SK-N-SH treated with all-trans-retinoic acid at 6 μM for 48 hours (cell line): ENCODE measurements at regions not wholly inside any gene's neighbourhood (a gene's known extent, or its start where the extent isn't known, plus 50 kb on each side); places are given as distances from the start of the nearest gene placed in this dataset.
"Not testable (repeated sequence)": the region's sequence is repeated elsewhere in the genome, so short reads cannot be mapped to it uniquely, and the experiment has no call there.

Experiments
- ARNTL ChIP-seq: fragments of 450-650 bp; formaldehyde crosslinking; IDR thresholded peaks from 2 replicates; pipeline ENCODE4 v1.5.0; 2020; ENCODE audit warnings: low read depth, mild to moderate bottlenecking, moderate library complexity, borderline replicate concordance
- CSDC2 ChIP-seq: fragments of 250-450 bp; sonication (Bioruptor Pico); IDR thresholded peaks from 2 replicates; pipeline ENCODE4 v1.5.0; 2020; ENCODE audit warnings: mild to moderate bottlenecking, moderate library complexity
- ISL1 ChIP-seq: fragments of 250-450 bp; sonication (Bioruptor Pico); IDR thresholded peaks from 2 replicates; pipeline ENCODE4 v2.1.2; 2022; ENCODE audit warnings: mild to moderate bottlenecking, moderate library complexity
- SNAI2 ChIP-seq: fragments of 250-450 bp; sonication (Bioruptor Pico); IDR thresholded peaks from 2 replicates; pipeline ENCODE4 v1.5.0; 2020; ENCODE audit warnings: mild to moderate bottlenecking, moderate library complexity
- TCF4 ChIP-seq: fragments of 250-450 bp; sonication (Bioruptor Pico); IDR thresholded peaks from 2 replicates; pipeline ENCODE4 v1.8.0; 2021; ENCODE audit warnings: mild to moderate bottlenecking, moderate library complexity, borderline replicate concordance
- ZFP3 ChIP-seq: fragments of 250-450 bp; sonication (Bioruptor Pico); IDR thresholded peaks from 2 replicates; pipeline ENCODE4 v1.5.0; 2020; ENCODE audit warnings: mild to moderate bottlenecking, moderate library complexity
- ZFP30 ChIP-seq: fragments of 450-650 bp; formaldehyde crosslinking; IDR thresholded peaks from 2 replicates; pipeline ENCODE4 v1.5.0; 2022; ENCODE audit warnings: mild to moderate bottlenecking, moderate library complexity
- ZNF70 ChIP-seq: fragments of 450-650 bp; formaldehyde crosslinking; IDR thresholded peaks from 2 replicates; pipeline ENCODE4 v1.5.0; 2020; ENCODE audit warnings: mild to moderate bottlenecking, moderate library complexity
- ZNF8 ChIP-seq: fragments of 450-650 bp; formaldehyde crosslinking; IDR thresholded peaks from 2 replicates; pipeline ENCODE4 v1.5.0; 2020; ENCODE audit warnings: mild to moderate bottlenecking, moderate library complexity
- TF ChIP-seq, protein P1 (sequence below): fragments of 250-450 bp; sonication (Bioruptor Pico); IDR thresholded peaks from 2 replicates; pipeline ENCODE4 v1.8.0; 2020; ENCODE audit warnings: mild to moderate bottlenecking, moderate library complexity, borderline replicate concordance
- TF ChIP-seq, protein P2 (sequence below): fragments of 250-450 bp; sonication (Bioruptor Pico); IDR thresholded peaks from 2 replicates; pipeline ENCODE4 v1.5.1; 2020; ENCODE audit warnings: low read depth, mild to moderate bottlenecking, moderate library complexity
- TF ChIP-seq, protein P3 (sequence below): fragments of 250-450 bp; sonication (Bioruptor Pico); IDR thresholded peaks from 2 replicates; pipeline ENCODE4 v1.8.0; 2021; ENCODE audit warnings: low read depth, mild to moderate bottlenecking, moderate library complexity, borderline replicate concordance
- TF ChIP-seq, protein P4 (sequence below): fragments of 250-450 bp; sonication (Bioruptor Pico); IDR thresholded peaks from 2 replicates; pipeline ENCODE4 v1.5.0; 2020; ENCODE audit warnings: mild to moderate bottlenecking, moderate library complexity
- TF ChIP-seq, protein P5 (sequence below): fragments of 250-450 bp; sonication (Bioruptor Pico); IDR thresholded peaks from 2 replicates; pipeline ENCODE4 v1.5.1; 2021; ENCODE audit warnings: mild to moderate bottlenecking, moderate library complexity

DNA sequence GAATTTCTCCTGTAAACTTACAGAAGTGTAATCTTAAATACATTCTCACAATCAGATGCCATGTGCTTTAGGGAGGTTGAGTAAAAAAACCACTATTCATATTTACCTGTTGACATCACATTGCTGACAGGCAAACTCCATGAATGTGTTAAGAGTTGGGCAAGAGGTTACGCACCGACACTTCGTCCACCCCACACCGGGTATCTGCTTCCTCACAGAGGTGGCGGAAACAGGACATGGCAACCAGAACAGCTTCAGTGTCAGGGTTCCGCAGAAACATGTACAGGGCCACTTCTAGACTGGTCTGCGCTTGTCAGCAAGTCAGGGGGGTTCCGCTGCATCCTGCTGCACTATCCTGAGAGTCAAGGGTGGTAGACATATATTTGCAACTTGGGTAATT lies 61.6 kb upstream of the POTEH start:
- TF ChIP-seq, protein P1, sequence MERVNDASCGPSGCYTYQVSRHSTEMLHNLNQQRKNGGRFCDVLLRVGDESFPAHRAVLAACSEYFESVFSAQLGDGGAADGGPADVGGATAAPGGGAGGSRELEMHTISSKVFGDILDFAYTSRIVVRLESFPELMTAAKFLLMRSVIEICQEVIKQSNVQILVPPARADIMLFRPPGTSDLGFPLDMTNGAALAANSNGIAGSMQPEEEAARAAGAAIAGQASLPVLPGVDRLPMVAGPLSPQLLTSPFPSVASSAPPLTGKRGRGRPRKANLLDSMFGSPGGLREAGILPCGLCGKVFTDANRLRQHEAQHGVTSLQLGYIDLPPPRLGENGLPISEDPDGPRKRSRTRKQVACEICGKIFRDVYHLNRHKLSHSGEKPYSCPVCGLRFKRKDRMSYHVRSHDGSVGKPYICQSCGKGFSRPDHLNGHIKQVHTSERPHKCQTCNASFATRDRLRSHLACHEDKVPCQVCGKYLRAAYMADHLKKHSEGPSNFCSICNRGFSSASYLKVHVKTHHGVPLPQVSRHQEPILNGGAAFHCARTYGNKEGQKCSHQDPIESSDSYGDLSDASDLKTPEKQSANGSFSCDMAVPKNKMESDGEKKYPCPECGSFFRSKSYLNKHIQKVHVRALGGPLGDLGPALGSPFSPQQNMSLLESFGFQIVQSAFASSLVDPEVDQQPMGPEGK (CRISPR knock-in tag) = not testable (repeated sequence)
- TF ChIP-seq ISL1; ARNTL (CRISPR knock-in tag); SNAI2; ZFP3 (CRISPR knock-in tag); ZFP30 (CRISPR knock-in tag); ZNF70 (CRISPR knock-in tag); CSDC2 (CRISPR knock-in tag); ZNF8; TCF4 (CRISPR knock-in tag): not testable (repeated sequence)
- TF ChIP-seq, protein P2, sequence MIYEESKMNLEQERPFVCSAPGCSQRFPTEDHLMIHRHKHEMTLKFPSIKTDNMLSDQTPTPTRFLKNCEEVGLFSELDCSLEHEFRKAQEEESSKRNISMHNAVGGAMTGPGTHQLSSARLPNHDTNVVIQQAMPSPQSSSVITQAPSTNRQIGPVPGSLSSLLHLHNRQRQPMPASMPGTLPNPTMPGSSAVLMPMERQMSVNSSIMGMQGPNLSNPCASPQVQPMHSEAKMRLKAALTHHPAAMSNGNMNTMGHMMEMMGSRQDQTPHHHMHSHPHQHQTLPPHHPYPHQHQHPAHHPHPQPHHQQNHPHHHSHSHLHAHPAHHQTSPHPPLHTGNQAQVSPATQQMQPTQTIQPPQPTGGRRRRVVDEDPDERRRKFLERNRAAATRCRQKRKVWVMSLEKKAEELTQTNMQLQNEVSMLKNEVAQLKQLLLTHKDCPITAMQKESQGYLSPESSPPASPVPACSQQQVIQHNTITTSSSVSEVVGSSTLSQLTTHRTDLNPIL = not testable (repeated sequence)
- TF ChIP-seq, protein P3, sequence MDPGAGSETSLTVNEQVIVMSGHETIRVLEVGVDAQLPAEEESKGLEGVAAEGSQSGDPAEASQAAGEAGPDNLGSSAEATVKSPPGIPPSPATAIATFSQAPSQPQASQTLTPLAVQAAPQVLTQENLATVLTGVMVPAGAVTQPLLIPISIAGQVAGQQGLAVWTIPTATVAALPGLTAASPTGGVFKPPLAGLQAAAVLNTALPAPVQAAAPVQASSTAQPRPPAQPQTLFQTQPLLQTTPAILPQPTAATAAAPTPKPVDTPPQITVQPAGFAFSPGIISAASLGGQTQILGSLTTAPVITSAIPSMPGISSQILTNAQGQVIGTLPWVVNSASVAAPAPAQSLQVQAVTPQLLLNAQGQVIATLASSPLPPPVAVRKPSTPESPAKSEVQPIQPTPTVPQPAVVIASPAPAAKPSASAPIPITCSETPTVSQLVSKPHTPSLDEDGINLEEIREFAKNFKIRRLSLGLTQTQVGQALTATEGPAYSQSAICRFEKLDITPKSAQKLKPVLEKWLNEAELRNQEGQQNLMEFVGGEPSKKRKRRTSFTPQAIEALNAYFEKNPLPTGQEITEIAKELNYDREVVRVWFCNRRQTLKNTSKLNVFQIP = not testable (repeated sequence)
- TF ChIP-seq, protein P4, sequence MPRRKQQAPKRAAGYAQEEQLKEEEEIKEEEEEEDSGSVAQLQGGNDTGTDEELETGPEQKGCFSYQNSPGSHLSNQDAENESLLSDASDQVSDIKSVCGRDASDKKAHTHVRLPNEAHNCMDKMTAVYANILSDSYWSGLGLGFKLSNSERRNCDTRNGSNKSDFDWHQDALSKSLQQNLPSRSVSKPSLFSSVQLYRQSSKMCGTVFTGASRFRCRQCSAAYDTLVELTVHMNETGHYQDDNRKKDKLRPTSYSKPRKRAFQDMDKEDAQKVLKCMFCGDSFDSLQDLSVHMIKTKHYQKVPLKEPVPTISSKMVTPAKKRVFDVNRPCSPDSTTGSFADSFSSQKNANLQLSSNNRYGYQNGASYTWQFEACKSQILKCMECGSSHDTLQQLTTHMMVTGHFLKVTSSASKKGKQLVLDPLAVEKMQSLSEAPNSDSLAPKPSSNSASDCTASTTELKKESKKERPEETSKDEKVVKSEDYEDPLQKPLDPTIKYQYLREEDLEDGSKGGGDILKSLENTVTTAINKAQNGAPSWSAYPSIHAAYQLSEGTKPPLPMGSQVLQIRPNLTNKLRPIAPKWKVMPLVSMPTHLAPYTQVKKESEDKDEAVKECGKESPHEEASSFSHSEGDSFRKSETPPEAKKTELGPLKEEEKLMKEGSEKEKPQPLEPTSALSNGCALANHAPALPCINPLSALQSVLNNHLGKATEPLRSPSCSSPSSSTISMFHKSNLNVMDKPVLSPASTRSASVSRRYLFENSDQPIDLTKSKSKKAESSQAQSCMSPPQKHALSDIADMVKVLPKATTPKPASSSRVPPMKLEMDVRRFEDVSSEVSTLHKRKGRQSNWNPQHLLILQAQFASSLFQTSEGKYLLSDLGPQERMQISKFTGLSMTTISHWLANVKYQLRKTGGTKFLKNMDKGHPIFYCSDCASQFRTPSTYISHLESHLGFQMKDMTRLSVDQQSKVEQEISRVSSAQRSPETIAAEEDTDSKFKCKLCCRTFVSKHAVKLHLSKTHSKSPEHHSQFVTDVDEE (CRISPR knock-in tag) = not testable (repeated sequence)
- TF ChIP-seq, protein P5, sequence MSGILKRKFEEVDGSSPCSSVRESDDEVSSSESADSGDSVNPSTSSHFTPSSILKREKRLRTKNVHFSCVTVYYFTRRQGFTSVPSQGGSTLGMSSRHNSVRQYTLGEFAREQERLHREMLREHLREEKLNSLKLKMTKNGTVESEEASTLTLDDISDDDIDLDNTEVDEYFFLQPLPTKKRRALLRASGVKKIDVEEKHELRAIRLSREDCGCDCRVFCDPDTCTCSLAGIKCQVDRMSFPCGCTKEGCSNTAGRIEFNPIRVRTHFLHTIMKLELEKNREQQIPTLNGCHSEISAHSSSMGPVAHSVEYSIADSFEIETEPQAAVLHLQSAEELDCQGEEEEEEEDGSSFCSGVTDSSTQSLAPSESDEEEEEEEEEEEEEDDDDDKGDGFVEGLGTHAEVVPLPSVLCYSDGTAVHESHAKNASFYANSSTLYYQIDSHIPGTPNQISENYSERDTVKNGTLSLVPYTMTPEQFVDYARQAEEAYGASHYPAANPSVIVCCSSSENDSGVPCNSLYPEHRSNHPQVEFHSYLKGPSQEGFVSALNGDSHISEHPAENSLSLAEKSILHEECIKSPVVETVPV (CRISPR knock-in tag) = not testable (repeated sequence)
